ENCODE measurements at regions not wholly inside any gene's neighbourhood (a gene's known extent, or its start where the extent isn't known, plus 50 kb on each side); places are given as distances from the start of the nearest gene placed in this dataset.

- Histone ChIP-seq H3K27ac (no peak overlapping the region), H3K36me3 (no peaks in the 10 kb centered on the region), H3K27me3 (no peaks in the 10 kb centered on the region), H3K4me1 (no peaks in the 10 kb centered on the region), H3K9me3 (no peaks in the 10 kb centered on the region), H3K4me3 (no peak overlapping the region)
- WGBS, 2 donors: 68 to 77% methylated on average over 5 of the region's 5 CpGs
- ATAC-seq (ENCODE audit: low FRiP score in 2 of 2) (no peak), DNase-seq (no peak)
- no peak for TF ChIP-seq POLR2AphosphoS5 (IDR thresholded peaks at IDR 0.05)
- TF ChIP-seq POLR2A (IDR thresholded peaks at IDR 0.05): no peak
- TF ChIP-seq CTCF (IDR thresholded peaks at IDR 0.05): no peak
- TF ChIP-seq EP300 (IDR thresholded peaks at IDR 0.05): no peak
Observed at GRCh38 chr1:200250469-200250868, 159.4 kb downstream of the ZNF281 start.

- Histone ChIP-seq H3K36me3 (no peaks in the 10 kb centered on the region), H3K4me3 (no peak overlapping the region), H3K27ac (no peak overlapping the region), H3K9me3 (no peaks in the 10 kb centered on the region), H3K4me1 (no peaks in the 10 kb centered on the region), H3K27me3 (no peaks in the 10 kb centered on the region)
- TF ChIP-seq POLR2A (IDR thresholded peaks at IDR 0.05) (no peak), EP300 (IDR thresholded peaks at IDR 0.05) (no peak), POLR2AphosphoS5 (IDR thresholded peaks at IDR 0.05) (no peak), CTCF (IDR thresholded peaks at IDR 0.05) (no peak)
- ATAC-seq (ENCODE audit: low FRiP score in 2 of 2): no peak
- no peak for DNase-seq
- 88% methylated on average over 8 of the region's 8 CpGs for WGBS, 2 donors
Observed at GRCh38 chr1:200248541-200248940, 161.3 kb downstream of the ZNF281 start.

DNA sequence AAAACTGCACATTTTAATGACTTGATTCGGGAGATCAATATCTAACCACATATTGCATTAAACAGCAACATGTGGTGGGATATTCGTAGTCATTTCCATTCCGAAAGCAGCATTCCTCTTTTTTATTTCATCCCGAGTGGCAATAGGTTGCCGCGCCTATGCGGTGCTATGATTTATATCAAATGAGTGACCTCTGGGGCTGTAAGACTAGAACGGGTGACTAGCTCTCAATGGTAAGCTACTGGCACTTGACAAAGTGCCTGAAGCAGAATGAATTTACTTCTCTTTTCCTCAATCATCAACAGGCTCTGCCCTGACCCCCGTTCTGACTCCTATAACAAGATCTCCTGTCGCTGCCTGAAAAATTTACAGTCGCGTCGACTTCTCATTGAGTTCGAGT, 162.3 kb downstream of the ZNF281 start:
- no peaks in the 10 kb centered on the region for H3K27me3 ChIP-seq
- ATAC-seq (ENCODE audit: low FRiP score in 2 of 2) (no peak), DNase-seq (no peak)
- H3K27ac ChIP-seq: no peak overlapping the region
- no peak overlapping the region for H3K4me3 ChIP-seq
- no peak for TF ChIP-seq EP300 (IDR thresholded peaks at IDR 0.05)
- TF ChIP-seq POLR2AphosphoS5 (IDR thresholded peaks at IDR 0.05): no peak
- no peak for TF ChIP-seq POLR2A (IDR thresholded peaks at IDR 0.05)
- TF ChIP-seq CTCF (IDR thresholded peaks at IDR 0.05): no peak
- H3K4me1 ChIP-seq: peaks cover 6 to 8% (median 7%) of the 10 kb centered on the region in 4 donors
- no peaks in the 10 kb centered on the region for H3K9me3 ChIP-seq
- WGBS, 2 donors: 56 to 63% methylated on average over 14 of the region's 14 CpGs
- H3K36me3 ChIP-seq: no peaks in the 10 kb centered on the region

GRCh38 chr1:200245473-200245872, 164.4 kb downstream of the ZNF281 start:
- no peak for DNase-seq
- Histone ChIP-seq H3K4me1 (peaks cover 16 to 24% (median 18%) of the 10 kb centered on the region in 4 donors), H3K36me3 (no peaks in the 10 kb centered on the region), H3K27ac (no peak overlapping the region), H3K4me3 (no peak overlapping the region), H3K9me3 (no peaks in the 10 kb centered on the region), H3K27me3 (no peaks in the 10 kb centered on the region)
- TF ChIP-seq POLR2A (IDR thresholded peaks at IDR 0.05) (no peak), POLR2AphosphoS5 (IDR thresholded peaks at IDR 0.05) (peak in 1 of 2 donors; percentile 20), CTCF (IDR thresholded peaks at IDR 0.05) (no peak), EP300 (IDR thresholded peaks at IDR 0.05) (no peak)
- 63 to 78% methylated on average over 7 of the region's 7 CpGs for WGBS, 2 donors
- no peak for ATAC-seq (ENCODE audit: low FRiP score in 2 of 2)

DNA sequence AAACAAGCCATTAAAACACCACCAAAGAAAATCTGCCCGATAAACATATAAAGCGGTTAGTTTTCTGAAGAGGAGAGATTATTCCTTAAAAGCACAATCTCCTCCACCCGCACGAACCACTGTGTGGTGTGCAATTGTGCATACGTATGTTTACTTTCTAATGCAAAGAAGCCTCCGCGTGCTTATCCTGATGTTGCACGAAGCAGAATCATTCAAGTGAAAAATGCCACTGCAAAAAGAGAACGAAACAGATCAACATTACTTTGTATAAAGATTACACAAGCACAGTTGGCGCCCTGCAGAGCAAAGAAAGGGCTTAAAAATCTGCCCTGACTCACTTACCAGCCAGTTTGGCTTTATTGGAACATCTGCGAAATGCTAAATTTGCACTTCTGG, 166.8 kb downstream of the ZNF281 start:
- H3K27me3 ChIP-seq: no peaks in the 10 kb centered on the region
- ATAC-seq (ENCODE audit: low FRiP score in 2 of 2): no peak
- peak overlapping the region in 1 of 4 donors; percentile 44 for H3K27ac ChIP-seq

More for the DNA sequence above, 166.8 kb downstream of the ZNF281 start:
- WGBS, 2 donors: 32 to 41% methylated on average over 11 of the region's 11 CpGs
- peak overlapping the region in 3 of 4 donors; percentile 6 to 33 (median 25) for H3K4me3 ChIP-seq
- H3K9me3 ChIP-seq: no peaks in the 10 kb centered on the region
- TF ChIP-seq CTCF (IDR thresholded peaks at IDR 0.05) (no peak), EP300 (IDR thresholded peaks at IDR 0.05) (no peak), POLR2A (IDR thresholded peaks at IDR 0.05) (no peak), POLR2AphosphoS5 (IDR thresholded peaks at IDR 0.05) (no peak)
- DNase-seq: no peak
- peaks cover 16 to 24% (median 18%) of the 10 kb centered on the region in 4 donors for H3K4me1 ChIP-seq
- no peaks in the 10 kb centered on the region for H3K36me3 ChIP-seq

Data from upper lobe of left lung (tissue), 6 donors.